Nephron progenitor cell (in vitro differentiated cells): ENCODE measurements at regions not wholly inside any gene's neighbourhood (a gene's known extent, or its start where the extent isn't known, plus 50 kb on each side); places are given as distances from the start of the nearest gene placed in this dataset.

Experiments
- DNase-seq: peaks from one replicate; pipeline ENCODE4 v3.0.0; 2021
- H3K27ac Mint-ChIP-seq: 2 replicates; pipeline ENCODE4 v1.8.0; 2021; ENCODE audit warnings: mild to moderate bottlenecking, moderate library complexity, mixed read lengths
- H3K27me3 Mint-ChIP-seq: 2 replicates; pipeline ENCODE4 v1.8.0; 2021; ENCODE audit warnings: mild to moderate bottlenecking, low read depth, mixed read lengths; ENCODE audit not compliant: poor library complexity
- H3K36me3 Mint-ChIP-seq: 2 replicates; pipeline ENCODE4 v1.8.0; 2021; ENCODE audit warnings: low read depth, mixed read lengths
- H3K4me1 Mint-ChIP-seq: 2 replicates; pipeline ENCODE4 v1.8.0; 2021; ENCODE audit warnings: mixed read lengths
- H3K4me3 Mint-ChIP-seq: 2 replicates; pipeline ENCODE4 v1.8.0; 2021; ENCODE audit warnings: mild to moderate bottlenecking, moderate library complexity, mixed read lengths
- H3K9me3 Mint-ChIP-seq: 2 replicates; pipeline ENCODE4 v1.8.0; 2021; ENCODE audit warnings: mild to moderate bottlenecking, moderate library complexity, mixed read lengths
- CTCF ChIP-seq: fragments of 200-600 bp; sonication (generic); IDR thresholded peaks from 2 replicates; pipeline ENCODE4 v1.5.0; 2021; ENCODE audit warnings: antibody characterized with exemption

GRCh38 chr18:6677086-6677485 lies 52.4 kb upstream of the ARHGAP28 start:
- H3K36me3 Mint-ChIP-seq: no peaks in the 10 kb centered on the region
- no peak overlapping the region for H3K4me3 Mint-ChIP-seq
- H3K4me1 Mint-ChIP-seq: peaks cover 8% of the 10 kb centered on the region
- H3K9me3 Mint-ChIP-seq: no peaks in the 10 kb centered on the region
- no peak for DNase-seq
- TF ChIP-seq CTCF: no peak
- H3K27ac Mint-ChIP-seq: peak overlapping the region; percentile 68
- H3K27me3 Mint-ChIP-seq: peaks cover 6% of the 10 kb centered on the region

- Mint-ChIP-seq H3K27ac (no peak overlapping the region), H3K27me3 (peaks cover 10% of the 10 kb centered on the region), H3K9me3 (no peaks in the 10 kb centered on the region), H3K4me1 (peaks cover 8% of the 10 kb centered on the region), H3K4me3 (no peak overlapping the region), H3K36me3 (no peaks in the 10 kb centered on the region)
- no peak for DNase-seq
- no peak for TF ChIP-seq CTCF
Measured at GRCh38 chr18:6679201-6679600, 50.3 kb upstream of the ARHGAP28 start.
